Adrenal gland (tissue), 9 donors: ENCODE measurements at regions not wholly inside any gene's neighbourhood (a gene's known extent, or its start where the extent isn't known, plus 50 kb on each side); places are given as distances from the start of the nearest gene placed in this dataset.

ENCODE experiments used
- DNase-seq, 7 donors: peaks; one replicate each; pipeline ENCODE4 v3.0.0-alpha.2; 2019 to 2020
- H3K27ac ChIP-seq, 5 donors: fragments of 200-600 bp; sonication (generic) in 4 of 5; 1 replicate in 3 of 5; 2 replicates in 2 of 5; pipeline versions ENCODE4 v1.5.1 to v1.8.0; 2016 to 2020; ENCODE audit warnings: mild to moderate bottlenecking in 1 of 5
- H3K27me3 ChIP-seq: fragments of 200-600 bp; 2 replicates; pipeline ENCODE4 v1.8.0; 2021
- H3K36me3 ChIP-seq, 2 donors: fragments of 200-600 bp; replicated peaks in 1 of 2; 1 replicate in 1 of 2; 2 replicates in 1 of 2; pipeline versions ENCODE4 v1.5.1 to v1.8.0; 2018 to 2022
- H3K4me1 ChIP-seq, 2 donors: fragments of 200-600 bp; replicated peaks in 1 of 2; 1 replicate in 1 of 2; 2 replicates in 1 of 2; pipeline versions ENCODE4 v1.5.1 to v1.8.0; 2018 to 2021
- H3K4me3 ChIP-seq, 4 donors: fragments of 200-600 bp; sonication (generic) in 3 of 4; one replicate each; pipeline ENCODE4 v1.5.1; 2016 to 2018
- H3K9me3 ChIP-seq, 3 donors: fragments of 200-600 bp; sonication (generic) in 1 of 3; replicated peaks in 1 of 3; 1 replicate in 2 of 3; 2 replicates in 1 of 3; pipeline versions ENCODE4 v1.5.1 to v1.8.0; 2016 to 2021
- POLR2A ChIP-seq, 2 donors: fragments of 450-650 bp; IDR thresholded peaks; one replicate each; pipeline ENCODE4 v1.6.1; 2017; ENCODE audit warnings: antibody characterized with exemption in 2 of 2, mild to moderate bottlenecking in 2 of 2, moderate library complexity in 1 of 2
- WGBS, 4 donors: extraction: QIAGEN DNeasy Blood & Tissue Kit in 2 of 4; methylation state at CpG; one replicate each; pipeline versions ENCODE4 v1.1.5 to v1.1.7; 2013 to 2017; 5-methylcytosine and 5-hydroxymethylcytosine counted together
- intact Hi-C, 2 donors: fragments of 100-400 bp; cut with DNase I; formaldehyde crosslinking; loops; one replicate each; pipeline versions ENCODE4 v1.14.1 to v1.15.0; 2022 to 2023
- TF ChIP-seq, protein P1 (sequence below), 6 experiments: fragments of 450-650 bp in 4 of 6; fragments of 200-600 bp in 2 of 6; sonication (generic) in 1 of 6; IDR thresholded peaks; 1 replicate in 5 of 6; 2 replicates in 1 of 6; pipeline versions ENCODE4 v1.5.1 to v1.8.0; 2016 to 2021; ENCODE audit warnings: antibody characterized with exemption in 6 of 6, mild to moderate bottlenecking in 2 of 6, moderate library complexity in 1 of 6
- donor health status: healthy with polysubstance abuse.
- donor health status: Bipolar disorder and iron deficiency.
- donor health status: DM: yes; HTN: yes; CAD: no.
- donor health status: DM: no; HTN: no; CAD: no.
- donor health status: DM: no; HTN: no; CAD: no.

GRCh38 chr5:92644266-92644886 is 936.6 kb downstream of the NR2F1-AS1 start:
- WGBS, 4 donors = 52 to 64% (median 62%) methylated on average over 4 of the region's 4 CpGs
- no peaks in the 10 kb centered on the region for H3K27me3 ChIP-seq
- intact Hi-C loops = no loop called here
- no peak for DNase-seq
- TF ChIP-seq, protein P1, sequence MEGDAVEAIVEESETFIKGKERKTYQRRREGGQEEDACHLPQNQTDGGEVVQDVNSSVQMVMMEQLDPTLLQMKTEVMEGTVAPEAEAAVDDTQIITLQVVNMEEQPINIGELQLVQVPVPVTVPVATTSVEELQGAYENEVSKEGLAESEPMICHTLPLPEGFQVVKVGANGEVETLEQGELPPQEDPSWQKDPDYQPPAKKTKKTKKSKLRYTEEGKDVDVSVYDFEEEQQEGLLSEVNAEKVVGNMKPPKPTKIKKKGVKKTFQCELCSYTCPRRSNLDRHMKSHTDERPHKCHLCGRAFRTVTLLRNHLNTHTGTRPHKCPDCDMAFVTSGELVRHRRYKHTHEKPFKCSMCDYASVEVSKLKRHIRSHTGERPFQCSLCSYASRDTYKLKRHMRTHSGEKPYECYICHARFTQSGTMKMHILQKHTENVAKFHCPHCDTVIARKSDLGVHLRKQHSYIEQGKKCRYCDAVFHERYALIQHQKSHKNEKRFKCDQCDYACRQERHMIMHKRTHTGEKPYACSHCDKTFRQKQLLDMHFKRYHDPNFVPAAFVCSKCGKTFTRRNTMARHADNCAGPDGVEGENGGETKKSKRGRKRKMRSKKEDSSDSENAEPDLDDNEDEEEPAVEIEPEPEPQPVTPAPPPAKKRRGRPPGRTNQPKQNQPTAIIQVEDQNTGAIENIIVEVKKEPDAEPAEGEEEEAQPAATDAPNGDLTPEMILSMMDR (IDR thresholded peaks at IDR 0.05) = no peak
- no peak for TF ChIP-seq POLR2A (IDR thresholded peaks at IDR 0.05)
- H3K4me3 ChIP-seq = no peak overlapping the region
- no peaks in the 10 kb centered on the region for H3K36me3 ChIP-seq
- no peaks in the 10 kb centered on the region for H3K9me3 ChIP-seq
- H3K4me1 ChIP-seq = peaks cover 4 to 6% of the 10 kb centered on the region in 2 donors
- no peak overlapping the region for H3K27ac ChIP-seq

- TF ChIP-seq, protein P1 (IDR thresholded peaks at IDR 0.05) = no peak
- no peak for TF ChIP-seq POLR2A (IDR thresholded peaks at IDR 0.05)
- peak in 4 of 7 donors; percentile 16 to 21 (median 18) for DNase-seq
Measured at GRCh38 chr5:92641031-92641962, 939.7 kb downstream of the NR2F1-AS1 start.

GRCh38 chr5:92640340-92640739 is 940.7 kb downstream of the NR2F1-AS1 start:
- H3K36me3 ChIP-seq = no peaks in the 10 kb centered on the region
- no peak for DNase-seq
- intact Hi-C loops = no loop called here
- TF ChIP-seq, protein P1 (IDR thresholded peaks at IDR 0.05) = no peak
- TF ChIP-seq POLR2A (IDR thresholded peaks at IDR 0.05) = no peak
- H3K4me1 ChIP-seq = peaks cover 4 to 6% of the 10 kb centered on the region in 2 donors
- H3K27me3 ChIP-seq = no peaks in the 10 kb centered on the region
- 71 to 85% (median 82%) methylated on average over 3 of the region's 3 CpGs for WGBS, 4 donors
- no peaks in the 10 kb centered on the region for H3K9me3 ChIP-seq
- H3K4me3 ChIP-seq = no peak overlapping the region
- H3K27ac ChIP-seq = peak overlapping the region in 1 of 5 donors; percentile 60

More at GRCh38 chr5:92641031-92641962, 939.7 kb downstream of the NR2F1-AS1 start:
- Histone ChIP-seq H3K27ac (peak overlapping the region in 1 of 5 donors; percentile 60), H3K27me3 (no peaks in the 10 kb centered on the region), H3K4me3 (peak overlapping the region in 1 of 4 donors; percentile 43), H3K4me1 (peaks cover 4 to 6% of the 10 kb centered on the region in 2 donors), H3K36me3 (no peaks in the 10 kb centered on the region), H3K9me3 (no peaks in the 10 kb centered on the region)
- WGBS, 4 donors = 4 to 8% (median 7%) methylated on average over 10 of the region's 10 CpGs
- intact Hi-C loops = no loop called here

- H3K4me3 ChIP-seq = no peak overlapping the region
- H3K36me3 ChIP-seq = no peaks in the 10 kb centered on the region
- no peak overlapping the region for H3K27ac ChIP-seq
- intact Hi-C loops = no loop called here
- DNase-seq = no peak
- no peaks in the 10 kb centered on the region for H3K9me3 ChIP-seq
- H3K27me3 ChIP-seq = no peaks in the 10 kb centered on the region
- peaks cover 4 to 6% of the 10 kb centered on the region in 2 donors for H3K4me1 ChIP-seq
- no peak for TF ChIP-seq POLR2A (IDR thresholded peaks at IDR 0.05)
- TF ChIP-seq, protein P1 (IDR thresholded peaks at IDR 0.05) = no peak
- 59 to 72% (median 67%) methylated on average over 4 of the region's 4 CpGs for WGBS, 4 donors
Measured at GRCh38 chr5:92637960-92638359, 943.1 kb downstream of the NR2F1-AS1 start.
